ENCODE measurements at regions not wholly inside any gene's neighbourhood (a gene's known extent, or its start where the extent isn't known, plus 50 kb on each side); places are given as distances from the start of the nearest gene placed in this dataset.
"Not testable (repeated sequence)": the region's sequence is repeated elsewhere in the genome, so short reads cannot be mapped to it uniquely, and the experiment has no call there.

DNA sequence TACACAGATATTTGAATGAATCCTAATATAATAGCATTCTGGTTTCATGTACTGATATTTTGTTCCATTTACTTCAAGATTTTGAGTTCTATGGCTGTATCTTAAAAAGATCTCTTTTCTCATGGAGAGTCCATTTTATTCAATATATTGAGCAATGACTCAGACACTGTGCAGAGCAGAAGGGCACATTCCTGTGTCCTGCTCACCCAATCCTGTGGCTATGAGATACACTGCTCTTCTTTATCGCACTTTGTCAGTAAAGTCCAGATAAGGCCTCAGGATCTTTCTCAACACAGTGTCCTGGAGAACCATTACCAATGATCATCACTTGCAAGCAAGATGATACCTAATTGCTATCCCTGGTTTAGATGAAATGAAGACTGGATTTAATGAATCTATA lies 155.0 kb downstream of the CYSLTR2 start:
- DNase-seq, result no peak

DNA sequence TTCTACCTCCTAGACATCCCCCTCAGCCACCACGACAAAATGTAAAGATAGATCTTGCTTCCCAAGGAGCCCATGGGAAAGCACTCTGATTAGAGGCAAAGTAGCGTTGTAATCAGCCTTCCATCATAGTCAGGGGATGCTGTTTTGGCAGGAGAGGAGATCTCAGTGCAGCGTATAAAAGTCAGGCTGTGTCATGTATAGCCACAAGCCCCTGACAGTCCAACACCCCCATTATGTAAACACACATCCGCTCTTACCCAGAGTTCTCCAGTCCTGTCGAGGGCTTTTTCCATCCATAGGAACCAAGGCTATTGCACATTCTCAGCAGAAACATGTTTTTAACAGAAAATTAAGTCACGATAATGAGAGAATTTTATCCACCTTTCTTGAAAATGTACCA lies 156.3 kb downstream of the CYSLTR2 start:
- no peak for DNase-seq

DNA sequence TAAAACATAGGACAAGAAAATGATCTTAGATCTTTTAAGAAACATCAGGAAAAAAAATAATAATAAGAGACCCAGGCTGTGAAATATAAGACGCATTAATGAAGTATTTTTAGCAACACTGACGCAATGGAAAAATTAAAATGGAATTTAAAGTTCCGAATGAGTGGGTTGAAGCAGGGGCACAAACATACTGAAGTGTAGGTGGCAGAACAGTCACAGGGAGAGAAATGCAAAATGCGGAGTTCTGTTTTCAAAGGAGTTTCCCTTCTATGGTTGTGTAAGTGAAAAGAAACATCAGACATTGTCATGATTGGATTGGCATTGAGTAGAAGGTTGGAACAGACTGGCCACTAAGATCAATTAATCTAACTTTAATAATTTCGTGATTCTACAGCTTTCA lies 159.8 kb downstream of the CYSLTR2 start:
- DNase-seq, result no peak

DNA sequence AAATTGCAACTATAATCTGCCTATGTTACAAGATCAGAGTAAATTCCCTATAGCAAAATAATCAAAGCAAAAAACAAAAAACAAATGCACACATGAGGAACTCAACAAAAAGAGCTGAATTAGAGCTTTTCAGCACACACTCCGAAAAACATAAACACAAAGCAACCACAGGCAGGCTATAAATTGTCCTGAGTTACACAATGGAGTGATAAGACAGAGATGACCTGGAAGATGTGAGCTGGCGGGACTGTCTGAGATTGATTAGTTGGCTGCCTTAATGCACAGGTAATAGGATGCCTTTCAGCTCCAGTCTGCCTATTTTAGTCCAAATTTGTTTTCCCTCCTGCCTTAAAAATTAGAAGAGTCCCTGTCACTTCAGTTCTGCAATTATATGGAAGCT lies 159.0 kb upstream of the FNDC3A start:
- DNase-seq, result no peak

DNA sequence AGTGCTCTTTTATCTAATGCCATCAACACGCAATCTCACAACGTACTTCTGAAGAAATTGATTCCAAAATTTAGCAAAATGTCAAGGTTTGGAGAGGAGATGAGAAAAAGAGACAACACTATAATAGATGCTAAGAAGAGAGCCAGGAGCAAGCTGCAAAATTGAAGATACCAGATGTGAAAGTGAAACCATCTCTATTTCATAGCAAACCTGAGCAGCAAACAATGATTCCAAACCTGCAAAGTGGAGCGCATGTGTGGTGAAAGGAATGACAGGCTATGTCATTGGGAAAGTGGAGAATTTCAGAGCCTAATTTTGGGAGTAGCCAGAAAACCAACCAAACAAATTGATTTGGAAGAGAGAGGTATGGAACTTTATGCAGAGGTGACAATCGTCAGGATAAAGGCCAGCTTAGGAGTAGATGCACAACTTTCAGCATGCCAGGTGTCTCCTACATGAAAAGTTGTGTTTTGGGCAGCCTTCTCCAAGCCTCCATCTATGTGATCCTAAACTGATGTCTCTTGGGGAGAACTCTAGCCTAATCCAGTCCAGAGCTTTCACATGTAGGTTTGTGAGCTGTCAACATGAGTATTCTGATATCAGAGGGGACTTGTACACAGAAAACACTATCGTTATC lies 158.4 kb upstream of the FNDC3A start:
- no peak for DNase-seq

DNA sequence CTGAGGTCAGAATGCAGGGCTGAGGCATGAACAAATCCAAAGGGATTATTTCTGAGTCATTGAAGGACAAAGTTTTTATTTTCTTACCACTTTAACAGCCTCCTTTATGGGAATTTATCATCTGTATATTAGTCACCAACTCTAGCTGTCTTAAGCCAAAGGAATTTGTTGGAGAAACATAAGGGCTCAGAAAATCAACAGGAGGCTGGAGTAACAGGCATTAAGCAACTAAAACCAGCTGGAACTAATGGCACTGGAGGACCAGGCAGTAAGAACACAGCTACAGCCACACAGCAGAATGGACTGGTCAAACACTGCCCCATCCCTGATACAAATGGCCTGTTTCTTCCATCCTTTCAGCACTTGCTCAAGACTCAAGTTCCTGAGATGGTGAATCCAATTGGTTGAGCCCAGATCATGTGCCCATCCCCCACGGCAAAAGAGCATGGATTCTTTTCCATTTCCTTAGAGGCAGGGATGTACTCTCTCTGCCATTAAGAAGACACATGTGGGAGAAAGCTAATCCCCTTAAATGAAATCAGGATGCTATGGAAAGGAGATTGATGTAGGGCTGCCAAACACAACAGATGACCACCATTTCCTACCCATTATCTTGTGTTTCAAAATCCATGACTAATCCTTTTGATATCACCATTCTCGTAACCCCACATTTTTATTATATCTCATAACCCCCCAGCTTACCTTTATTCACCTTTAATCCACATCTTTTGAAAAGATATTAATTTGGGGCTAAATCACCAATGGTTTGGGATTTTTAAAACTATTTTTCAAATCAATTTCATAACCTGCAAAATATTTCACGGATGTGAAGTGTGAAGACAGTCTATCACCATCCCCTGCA lies 157.0 kb upstream of the FNDC3A start:
- no peak for DNase-seq

DNA sequence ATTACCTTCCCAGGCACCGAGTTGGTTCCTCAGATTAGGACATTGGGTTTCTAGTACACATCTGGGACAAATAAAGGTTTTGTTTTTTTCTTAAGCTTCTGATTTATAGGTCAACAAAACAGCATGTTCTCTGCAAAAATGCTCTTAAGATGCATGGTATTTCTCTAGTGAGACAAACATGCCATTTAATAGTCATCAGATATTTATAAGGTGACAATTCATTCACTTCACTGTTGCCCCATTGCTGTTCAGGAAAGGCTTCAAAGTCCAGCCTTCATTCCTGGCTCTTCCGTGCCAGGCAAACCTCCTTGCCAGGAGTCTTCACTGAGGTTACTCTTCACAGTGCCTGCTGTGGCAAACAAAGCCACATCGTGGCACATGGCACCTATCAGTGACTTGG lies 156.3 kb upstream of the FNDC3A start:
- no peak for DNase-seq

DNA sequence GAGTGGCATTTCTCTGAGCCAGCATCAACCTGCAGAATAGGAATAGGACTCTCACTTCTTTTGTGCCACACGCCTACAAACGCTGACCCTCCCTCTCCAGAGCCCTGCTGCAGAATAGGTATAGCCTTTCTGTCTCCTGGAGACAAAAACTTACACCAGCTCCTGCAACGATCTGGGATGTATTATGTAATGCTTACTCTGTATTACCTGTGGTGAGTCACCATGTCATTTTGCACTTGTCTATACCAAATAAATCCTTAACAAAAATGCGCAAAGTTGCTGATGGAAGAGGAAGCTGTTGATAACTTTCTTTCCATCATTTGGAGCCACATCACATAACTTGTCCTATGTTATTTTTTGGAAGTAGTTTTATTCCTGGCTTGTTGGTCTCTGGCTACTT lies 155.8 kb upstream of the FNDC3A start:
- no peak for DNase-seq

DNA sequence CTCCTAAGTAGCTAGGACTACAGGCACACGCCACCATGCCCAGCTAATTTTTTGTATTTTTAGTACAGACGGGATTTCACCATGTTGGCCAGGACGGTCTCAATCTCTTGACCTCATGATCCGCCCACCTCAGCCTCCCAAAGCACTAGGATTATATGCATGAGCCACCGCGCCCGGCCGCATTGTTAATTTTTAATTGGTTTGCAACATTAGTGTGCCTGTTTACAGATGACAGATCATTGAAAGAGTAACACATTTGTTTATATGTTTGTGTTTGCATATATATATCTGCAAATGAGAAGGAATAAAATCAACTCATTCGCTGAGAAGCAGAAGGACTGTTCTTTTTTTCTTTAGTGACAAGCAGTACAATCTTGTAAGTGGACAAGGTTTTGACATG lies 152.2 kb upstream of the FNDC3A start:
- DNase-seq, result not testable (repeated sequence)

DNA sequence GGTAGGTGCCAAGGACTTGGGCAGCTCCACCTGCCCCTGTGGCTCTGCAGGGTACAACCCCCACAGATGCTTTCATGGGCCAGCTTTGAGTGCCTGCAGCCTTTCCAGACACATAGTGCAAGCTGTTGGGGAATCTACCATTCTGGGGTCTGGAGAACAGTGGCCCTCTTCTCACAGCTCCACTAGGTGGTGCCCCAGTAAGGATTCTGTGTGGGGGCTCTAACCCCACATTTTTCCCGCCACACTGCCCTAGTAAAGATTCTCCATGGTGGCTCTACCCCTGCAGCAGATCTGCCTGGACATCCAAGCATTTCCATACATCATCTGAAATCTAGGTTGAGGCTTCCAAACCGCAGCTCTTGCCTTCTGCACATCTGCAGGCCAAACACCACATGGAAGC lies 149.7 kb upstream of the FNDC3A start:
- DNase-seq, result no peak

DNA sequence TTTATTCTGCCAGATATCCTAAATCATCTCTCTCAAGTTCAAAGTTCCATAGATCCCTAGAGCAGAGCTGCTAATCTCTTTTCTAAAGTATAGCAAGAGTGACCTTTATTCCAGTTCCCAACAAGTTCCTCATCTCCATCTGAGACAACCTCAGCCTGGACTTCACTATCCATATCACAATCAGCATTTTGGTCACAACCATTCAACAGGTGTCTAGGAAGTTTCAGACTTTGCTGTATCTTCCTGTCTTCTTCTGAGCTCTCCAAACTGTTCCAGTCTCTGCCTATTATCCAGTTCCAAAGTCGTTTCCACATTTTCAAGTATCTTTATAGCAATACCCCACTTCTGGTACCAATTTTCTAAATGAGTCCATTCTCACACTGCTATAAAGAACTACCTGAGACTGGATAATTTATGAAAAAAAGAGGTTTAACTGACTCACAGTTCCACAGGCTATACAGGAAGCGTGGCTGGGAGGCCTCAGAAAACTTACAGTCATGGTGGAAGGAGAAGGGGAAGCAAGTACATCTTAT lies 148.7 kb upstream of the FNDC3A start:
- DNase-seq, result not testable (repeated sequence)

DNA sequence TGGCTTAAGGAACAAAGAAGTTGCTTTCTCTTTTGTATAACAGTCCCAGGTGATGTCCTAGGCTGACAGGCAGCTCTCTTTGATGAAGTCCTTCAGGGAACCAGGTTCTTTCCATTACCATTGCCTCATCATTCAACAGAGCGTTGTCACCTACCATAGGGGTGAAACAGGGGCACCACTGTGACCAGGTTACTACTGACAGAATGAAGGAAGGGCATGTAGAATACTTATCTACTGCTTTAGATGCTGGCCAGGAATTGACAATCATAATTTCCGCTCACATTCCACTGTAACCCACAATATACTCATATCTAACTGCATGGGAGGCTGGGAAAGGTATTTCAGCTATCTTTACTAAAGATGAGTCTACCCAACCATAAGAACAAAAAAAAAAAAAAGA lies 148.0 kb upstream of the FNDC3A start:
- DNase-seq, result no peak

DNA sequence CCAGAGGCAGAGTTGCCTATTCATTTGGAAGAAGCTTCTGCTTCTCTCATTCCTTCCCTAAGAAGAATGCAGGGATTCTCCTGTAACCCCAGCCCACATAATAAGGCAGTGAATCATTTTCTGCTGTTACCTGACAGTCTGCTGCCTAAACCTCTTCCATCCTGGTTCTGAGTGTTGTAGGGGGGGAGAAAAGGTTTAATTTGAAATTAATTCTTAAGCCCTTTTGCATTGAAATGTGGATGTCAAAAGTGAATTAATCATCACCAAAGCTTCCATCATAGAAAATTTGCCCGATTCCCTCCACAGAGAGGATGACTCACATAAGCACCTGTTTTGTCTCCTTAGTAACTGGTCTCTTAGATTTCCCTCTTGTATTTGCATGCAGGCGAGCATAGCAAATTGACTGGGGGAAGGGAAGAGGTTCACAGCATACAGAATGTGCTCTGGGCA lies 146.7 kb upstream of the FNDC3A start:
- peak; percentile 58 to 68 for DNase-seq

DNA sequence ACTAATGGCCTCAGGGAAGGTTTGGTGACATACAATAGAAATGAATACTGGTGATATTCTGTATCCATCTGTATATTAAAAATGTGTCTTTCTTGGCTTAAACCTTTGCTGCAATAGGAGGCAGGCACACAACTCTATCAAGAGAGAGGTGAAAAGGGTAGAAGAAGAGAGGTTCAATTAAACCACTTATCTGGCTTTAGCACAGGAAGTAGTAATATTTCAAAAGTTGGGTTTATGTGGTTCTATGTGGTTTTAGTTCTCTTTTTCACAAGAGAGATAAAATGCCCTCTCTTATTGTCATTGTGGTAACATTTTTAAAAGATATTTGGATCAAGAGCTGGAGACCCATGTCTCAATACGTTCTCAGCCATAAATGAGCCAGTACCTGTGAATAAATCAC lies 146.2 kb upstream of the FNDC3A start:
- no peak for DNase-seq

DNA sequence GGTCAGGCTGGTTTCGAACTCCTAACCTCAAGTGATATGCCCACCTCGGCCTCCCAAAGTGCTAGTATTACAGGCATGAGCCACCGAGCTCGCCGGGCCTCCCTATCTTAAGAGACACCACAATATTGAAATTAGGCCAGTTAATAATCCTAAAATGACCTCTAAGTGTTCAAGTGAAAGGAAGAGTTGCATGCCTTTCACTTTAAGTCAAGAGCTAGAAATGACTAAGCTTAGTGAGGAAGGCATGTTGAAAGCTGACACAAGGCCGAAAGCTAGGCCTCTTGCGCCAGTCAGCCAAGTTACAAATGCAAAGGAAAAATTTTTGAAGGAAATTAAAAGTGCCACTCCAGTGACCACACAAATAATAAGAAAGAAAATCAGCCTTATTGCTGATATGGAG lies 144.5 kb upstream of the FNDC3A start:
- no peak for DNase-seq

DNA sequence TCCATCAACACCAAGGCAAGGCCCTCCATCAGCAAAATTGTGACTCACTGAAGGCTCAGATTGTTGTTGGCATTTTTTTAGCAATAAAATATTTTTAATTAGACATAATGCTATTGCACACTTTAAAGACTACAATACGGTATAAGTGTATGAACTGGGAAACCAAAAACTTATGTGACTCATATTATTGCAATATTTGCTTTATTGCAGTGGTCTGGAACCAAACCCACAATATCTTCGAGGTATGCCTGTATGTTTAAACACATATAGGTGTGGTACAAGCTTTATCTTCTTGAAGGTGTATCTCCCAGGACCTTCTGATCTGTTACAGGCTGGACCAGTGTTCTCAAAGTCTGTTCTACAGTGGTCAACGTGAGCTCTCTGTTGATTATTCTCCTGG lies 142.3 kb upstream of the FNDC3A start:
- DNase-seq, result no peak

DNA sequence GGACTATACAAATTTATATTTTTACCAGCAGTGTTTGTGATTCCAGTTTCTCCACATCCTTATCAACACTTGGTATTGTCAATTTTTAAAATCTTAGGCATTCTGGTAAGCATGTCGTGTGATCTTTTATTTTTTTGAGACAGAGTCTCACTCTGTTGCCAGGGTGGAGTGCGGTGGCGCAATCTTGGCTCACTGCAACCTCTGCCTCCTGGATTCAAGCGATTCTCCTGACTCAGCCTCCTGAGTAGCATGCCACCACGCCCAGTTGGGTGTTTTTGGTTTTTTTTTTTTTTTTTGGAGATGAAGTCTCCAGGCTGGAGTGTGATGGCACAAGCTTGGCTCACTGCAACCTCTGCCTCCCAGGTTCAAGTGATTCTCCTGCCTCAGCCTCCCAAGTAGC lies 140.4 kb upstream of the FNDC3A start:
- DNase-seq, result not testable (repeated sequence)

DNA sequence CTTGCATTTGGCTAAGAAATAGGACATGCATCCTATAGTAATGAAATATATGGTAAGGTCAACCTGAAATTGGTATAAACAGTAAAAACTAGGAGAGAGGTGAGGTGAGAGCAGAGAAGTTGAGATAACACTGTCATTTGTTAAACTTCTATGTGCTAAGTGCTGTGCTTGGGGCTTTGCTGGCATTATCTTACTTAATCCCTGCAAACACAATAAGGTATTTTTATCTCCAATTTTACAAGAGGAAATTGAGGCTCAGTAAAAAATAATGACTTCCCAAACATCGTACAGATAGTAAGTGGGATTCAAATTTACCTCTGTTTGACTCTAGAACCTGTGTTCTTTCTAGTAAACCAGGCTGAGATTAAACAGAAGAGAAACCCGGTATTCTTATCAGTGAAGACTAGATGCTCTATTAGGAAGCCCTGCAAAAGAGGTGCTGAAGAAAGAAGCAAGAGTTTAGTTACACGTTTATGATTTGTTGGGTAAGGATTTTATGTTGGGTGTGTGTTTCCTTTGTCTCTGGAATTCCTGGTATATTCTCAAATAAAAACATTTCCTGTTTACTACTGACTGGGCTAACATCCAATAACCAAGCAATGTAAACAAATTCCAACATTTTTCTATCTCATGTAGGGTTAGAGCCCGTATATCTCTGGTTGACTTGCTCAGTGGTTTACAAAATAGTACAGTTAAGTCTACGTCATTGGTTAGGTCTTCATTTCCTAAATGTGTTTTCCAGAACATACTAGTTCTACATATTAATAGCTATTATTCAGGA lies 137.3 kb upstream of the FNDC3A start:
- no peak for DNase-seq

DNA sequence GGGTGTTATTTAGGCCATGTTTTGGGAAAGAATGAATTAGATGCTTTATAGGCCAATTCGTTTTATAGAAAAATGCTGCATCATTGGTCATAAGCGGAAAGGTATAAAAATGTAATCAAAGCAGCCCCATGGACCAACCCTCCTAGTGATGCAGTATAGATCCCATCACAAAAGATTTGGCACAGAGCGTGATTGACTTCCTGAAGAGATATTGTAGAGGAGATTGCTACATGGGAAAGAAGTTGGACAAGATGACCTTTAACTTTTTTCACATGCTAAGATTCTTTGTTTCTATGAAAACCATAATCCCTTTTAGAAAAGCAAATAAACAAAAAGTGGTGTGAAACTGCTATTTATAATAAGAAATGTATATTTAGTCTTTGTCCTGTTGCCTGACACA lies 136.5 kb upstream of the FNDC3A start:
- no peak for DNase-seq

DNA sequence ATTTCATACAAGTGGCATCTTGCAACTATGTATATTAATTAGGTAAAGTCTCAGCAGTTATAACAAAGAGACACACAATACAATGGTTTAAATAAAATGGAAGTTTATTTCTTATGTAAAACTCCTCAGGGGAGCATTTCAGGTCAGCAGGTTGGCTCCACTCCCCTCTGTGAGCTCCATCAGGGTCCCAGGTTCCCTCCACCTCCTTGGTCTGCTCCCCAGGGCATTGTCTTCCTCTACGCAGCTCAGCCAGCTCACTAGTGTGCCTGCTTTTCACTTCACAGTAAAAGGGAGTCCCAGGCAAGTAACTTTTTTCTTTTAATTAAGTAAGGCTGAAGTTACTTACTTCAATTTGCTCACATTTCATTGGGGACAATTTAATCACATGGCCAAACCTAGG lies 135.3 kb upstream of the FNDC3A start:
- no peak for DNase-seq

DNA sequence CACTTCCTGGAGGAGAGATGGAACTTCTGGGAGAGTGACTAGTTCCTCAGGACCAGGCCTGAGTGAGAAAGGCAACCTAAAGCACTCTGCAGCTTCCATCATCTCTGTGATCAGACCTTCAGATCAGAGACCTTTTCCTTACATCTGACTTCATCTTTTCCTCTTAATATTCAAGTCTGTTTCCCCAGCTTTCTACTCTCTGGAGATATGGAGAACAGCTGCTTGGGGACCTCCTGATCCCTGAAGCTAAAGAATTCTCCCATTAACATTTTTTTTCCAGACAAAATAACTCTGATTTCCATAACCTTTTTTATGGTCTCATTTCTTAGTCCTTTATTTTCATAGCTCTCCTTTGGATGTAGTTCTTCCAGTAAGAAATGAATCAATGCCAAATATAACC lies 133.4 kb upstream of the FNDC3A start:
- DNase-seq, result no peak

DNA sequence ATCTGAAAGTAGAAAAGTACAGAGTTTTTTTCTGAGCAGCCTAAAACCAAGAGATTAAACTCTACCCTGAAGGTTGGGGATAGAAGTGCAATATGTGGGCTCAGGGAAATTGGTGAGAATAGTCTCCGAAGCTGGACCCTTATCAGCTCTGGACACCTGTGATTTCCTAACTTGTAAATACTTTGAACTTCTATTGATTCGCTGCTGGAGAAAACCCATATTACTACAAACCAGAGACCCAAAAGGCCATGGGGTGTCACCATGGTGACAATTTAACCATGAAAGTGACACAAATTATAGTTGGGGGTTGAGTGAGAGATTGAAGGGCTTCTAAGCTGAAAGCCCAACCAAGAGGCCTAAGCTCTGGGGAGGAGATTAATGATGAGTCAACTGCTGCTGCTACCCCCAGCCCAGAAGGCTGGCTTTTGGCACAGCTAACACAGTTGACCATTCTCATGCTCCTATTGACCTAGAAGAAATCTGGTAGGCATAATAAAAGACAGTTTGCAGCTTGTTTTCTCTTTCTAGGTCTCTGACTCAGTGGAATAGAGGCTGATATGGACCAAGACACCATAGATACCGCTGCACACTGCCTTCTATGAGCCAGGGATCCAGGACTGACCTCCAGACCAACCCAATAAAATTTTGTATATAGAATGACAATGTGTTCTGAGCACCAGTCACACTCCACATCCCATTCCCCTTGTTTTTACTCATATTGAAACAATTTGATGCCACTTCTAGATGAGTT lies 131.9 kb upstream of the FNDC3A start:
- DNase-seq, result no peak

DNA sequence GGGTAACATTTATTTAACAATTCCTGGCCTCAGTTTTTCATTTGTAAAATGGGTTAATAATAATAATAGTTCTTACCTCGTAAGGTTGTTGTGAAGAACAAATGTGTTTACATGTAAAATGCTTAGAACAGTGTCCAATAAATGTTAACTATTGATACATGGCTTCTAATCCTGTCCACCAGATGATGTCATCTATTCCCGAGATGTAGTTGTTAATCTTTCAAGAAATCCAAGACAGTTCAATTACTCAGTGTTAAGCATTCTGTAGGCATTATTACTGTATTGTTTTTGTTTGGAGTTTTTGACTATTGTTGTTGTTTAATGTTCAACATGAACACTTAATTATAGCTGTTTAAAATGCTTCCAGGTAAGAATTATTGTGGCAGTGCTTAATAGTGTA lies 131.0 kb upstream of the FNDC3A start:
- no peak for DNase-seq
